ENCODE measurements at regions not wholly inside any gene's neighbourhood (a gene's known extent, or its start where the extent isn't known, plus 50 kb on each side); places are given as distances from the start of the nearest gene placed in this dataset.
"Not testable (repeated sequence)": the region's sequence is repeated elsewhere in the genome, so short reads cannot be mapped to it uniquely, and the experiment has no call there.

DNA sequence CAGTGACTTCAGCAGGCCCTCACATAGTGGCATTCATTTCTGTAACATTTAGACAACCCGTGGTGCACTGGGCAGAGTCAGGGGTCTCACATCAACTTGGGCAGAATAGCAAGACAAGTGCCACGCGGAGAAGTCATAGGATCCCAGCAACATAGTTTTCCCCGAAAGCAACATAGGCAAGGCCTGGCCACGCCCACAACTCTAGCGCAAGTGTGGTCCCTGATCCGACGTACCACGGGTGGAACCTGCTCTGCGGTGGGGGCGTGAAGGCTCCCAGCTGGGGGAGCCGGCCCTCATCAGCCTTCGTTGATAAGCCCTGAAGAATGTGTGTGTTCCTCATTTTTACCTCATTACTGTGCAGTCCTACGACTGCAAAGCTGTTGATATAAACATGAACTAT lies 261.2 kb downstream of the EIPR1 start:
- DNase-seq (ENCODE audit: low spot score in 2 of 2) (no peak), FAIRE-seq (no peak)

DNA sequence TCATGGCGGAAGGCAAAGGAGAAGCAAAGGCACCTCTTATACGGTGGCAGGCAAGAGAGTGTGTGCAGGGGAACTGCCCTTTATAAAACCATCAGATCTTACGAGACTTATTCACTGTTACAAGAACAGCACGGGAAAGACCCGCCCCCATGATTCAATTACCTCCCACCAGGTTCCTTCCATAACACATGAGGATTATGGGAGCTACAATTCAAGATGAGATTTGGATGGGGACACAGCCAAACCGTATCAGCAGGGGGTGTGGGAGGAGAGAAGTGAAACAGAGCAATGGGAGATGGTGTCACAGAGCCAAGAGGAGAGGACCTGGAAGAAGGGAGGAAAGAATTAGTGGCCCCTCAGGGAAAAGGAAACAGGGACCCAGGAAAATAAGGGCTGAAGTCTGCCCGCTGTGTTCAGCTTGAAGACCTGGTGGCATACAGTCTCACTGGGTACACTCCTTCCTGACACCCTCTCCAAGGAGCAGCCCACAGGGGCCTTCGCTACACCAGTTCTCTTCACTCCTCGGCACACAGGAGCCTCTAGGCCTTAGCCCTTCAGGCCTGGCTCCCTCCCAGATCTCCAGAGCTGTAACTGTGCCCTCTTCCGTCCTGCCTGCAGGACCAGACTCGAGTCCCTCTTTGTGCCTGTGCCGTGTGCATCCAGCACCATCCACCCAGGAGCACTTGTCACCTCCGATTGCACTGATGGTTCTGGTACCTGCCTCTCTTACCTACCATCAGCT lies 262.1 kb downstream of the EIPR1 start:
- DNase-seq (ENCODE audit: low spot score in 2 of 2) (no peak), FAIRE-seq (no peak)

DNA sequence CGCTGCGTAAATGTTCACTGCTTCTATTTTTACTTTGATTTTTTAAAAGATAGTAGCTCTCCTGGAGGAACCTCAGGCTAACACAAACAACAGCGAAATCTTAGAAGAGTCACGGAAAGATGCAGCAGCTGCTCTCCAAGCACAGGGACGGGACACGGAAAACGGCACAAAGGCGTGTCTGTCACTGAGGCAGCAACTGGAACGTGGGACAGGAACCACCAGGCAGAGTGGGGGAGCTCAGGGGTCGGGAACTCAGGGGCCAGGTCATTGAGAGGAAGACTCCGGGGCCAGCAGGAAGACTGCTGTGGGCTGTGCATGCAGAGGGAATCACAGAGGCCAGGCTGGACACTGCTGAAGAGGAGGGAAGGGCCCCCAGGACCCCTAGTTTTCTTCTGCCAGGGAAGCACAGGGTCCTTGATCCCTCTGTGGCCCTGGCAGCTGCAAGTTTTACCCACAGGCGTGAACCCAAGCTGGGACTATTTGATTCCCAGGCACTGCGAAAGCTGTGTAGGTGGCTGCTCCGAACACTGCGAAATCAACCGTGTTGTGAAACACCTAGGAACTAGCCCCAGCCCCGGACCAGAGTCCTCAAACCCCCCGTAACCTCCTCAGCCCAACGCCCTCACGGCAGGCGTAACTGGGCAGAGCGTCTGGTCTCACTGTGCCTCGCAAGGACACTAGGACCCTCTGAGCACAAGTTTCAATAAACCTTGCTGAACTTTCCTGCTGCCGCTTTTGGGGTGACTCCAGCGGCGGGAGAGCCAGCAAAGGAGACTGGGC lies 263.0 kb downstream of the EIPR1 start:
- DNase-seq (ENCODE audit: low spot score in 2 of 2) (no peak), FAIRE-seq (no peak)

DNA sequence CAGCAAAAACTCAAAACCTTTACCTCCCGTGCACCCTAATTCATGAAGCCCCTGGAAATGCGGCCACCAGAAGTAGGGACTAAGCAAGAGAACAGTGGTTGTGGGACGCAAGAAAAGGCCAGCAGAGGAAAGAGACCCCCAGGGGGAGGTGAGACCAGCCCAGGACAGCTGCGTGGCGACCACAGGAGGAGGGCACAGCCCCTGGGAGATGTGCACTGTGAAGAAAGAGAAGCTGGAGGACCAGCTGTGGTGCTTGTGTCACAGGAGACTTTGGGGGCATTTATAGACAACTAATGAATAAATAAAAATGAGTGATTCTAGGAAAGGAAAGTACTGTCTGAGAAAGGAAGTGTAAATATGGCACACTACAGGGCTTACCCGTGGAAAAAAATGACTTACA lies 263.8 kb downstream of the EIPR1 start:
- no peak for FAIRE-seq
- DNase-seq (ENCODE audit: low spot score in 2 of 2), result no peak

DNA sequence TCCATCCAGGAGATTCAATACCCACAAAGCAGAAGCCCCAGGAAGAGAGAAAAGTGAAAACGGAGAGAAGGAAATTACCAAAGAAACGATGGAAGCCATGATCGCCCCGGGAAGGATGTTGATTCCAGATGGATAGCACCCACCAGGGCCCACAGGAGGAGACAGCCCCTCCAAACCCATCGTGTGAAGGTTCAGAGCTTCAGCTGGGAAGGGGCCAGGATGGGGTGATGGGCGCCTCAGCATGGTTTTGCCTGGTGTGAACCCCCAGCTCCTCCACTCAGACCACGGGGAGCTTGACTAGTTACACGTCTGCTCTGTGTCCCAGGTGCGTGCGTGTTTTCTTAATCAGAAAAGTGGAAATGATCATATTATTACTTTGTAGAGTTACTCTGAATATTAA lies 264.5 kb downstream of the EIPR1 start:
- no peak for DNase-seq (ENCODE audit: low spot score in 2 of 2)
- FAIRE-seq, result no peak

DNA sequence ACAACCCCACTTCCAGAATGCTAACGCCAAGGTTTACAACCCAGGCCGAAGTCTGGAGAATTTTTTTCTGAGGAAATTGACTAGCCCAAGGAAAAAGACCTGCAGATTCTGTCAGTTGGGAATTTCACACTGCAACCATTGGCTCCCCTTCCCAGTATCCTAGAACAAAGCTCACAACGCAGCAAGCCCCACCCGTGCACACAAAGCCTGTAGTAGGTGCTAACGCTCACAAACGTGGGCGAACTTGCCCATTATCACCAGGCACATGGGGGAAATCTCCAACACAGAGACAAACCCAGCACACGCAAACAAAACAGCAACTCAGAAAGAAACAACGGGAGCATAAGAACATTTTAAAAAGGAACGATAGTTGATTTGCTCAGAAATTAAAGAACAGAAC lies 265.1 kb downstream of the EIPR1 start:
- DNase-seq (ENCODE audit: low spot score in 2 of 2) (no peak), FAIRE-seq (no peak)

DNA sequence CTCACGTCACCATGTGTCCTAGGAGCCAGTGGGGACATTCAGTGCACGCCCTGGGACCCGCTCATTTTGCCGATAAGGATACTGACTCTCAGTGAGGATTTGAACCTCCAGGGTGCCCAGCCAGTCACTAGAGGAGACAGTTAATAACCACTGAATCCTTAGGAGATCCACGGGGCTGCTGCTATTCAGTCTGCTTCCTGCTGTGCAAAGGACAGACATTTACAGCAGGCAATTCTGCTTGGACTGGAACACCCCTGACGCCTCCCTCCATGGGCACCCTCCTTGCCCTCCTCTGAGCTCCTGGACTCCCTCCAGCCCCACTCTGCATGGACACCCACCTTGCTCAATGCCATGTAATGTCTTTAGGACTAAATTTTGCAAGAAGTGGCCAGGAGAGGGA lies 265.5 kb downstream of the EIPR1 start:
- DNase-seq (ENCODE audit: low spot score in 2 of 2), result no peak

DNA sequence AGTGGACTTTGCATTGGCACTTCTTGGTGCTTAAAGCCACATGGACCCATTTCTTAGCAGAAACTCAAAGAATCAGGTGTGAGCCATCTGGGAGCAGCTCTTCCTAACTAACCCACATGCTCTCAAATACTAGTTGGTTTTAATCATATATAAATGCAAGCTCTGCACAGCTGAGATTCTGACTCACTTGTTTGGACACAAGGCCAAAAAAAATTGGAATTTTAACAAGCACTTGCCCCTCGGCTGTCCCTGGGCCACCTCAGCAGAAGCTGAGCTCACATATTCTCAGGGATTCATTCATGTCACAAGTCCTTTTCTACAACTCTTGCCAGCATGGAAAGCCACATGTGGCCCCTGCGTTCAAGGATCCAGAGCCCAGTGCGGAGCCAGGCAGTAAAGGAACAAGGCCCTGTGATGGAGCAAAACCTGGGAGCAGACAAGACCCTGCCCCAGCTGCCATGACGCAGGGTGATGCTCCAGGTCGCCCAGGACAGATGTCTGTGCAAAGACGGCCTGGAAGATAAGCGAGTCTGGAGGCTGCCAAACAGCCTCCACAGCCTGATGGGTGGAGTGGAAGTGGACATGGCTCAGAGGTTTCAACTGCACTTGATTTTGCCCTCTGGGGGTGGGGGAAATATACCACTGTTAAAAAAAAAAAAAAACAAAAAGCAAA lies 266.5 kb downstream of the EIPR1 start:
- FAIRE-seq (no peak), DNase-seq (ENCODE audit: low spot score in 2 of 2) (no peak)

More for the DNA sequence above, 265.5 kb downstream of the EIPR1 start:
- no peak for FAIRE-seq

DNA sequence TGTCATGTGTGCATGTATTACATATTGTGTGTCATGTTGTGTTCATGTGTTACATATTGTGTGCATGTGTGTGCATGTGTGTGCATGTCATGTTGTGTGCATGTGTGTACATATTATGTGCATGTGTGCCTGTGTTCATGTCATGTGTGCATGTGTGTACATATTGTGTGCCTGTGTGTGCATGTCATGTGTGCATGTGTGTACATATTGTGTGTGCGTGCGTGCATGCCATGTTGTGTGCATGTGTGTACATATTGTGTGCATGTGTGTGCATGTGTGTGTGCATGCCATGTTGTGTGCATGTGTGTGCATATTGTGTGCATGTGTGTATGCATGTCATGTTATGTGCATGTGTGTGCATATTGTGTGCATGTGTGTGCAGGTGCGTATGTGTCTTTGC lies 267.1 kb downstream of the EIPR1 start:
- FAIRE-seq (no peak), DNase-seq (ENCODE audit: low spot score in 2 of 2) (no peak)

DNA sequence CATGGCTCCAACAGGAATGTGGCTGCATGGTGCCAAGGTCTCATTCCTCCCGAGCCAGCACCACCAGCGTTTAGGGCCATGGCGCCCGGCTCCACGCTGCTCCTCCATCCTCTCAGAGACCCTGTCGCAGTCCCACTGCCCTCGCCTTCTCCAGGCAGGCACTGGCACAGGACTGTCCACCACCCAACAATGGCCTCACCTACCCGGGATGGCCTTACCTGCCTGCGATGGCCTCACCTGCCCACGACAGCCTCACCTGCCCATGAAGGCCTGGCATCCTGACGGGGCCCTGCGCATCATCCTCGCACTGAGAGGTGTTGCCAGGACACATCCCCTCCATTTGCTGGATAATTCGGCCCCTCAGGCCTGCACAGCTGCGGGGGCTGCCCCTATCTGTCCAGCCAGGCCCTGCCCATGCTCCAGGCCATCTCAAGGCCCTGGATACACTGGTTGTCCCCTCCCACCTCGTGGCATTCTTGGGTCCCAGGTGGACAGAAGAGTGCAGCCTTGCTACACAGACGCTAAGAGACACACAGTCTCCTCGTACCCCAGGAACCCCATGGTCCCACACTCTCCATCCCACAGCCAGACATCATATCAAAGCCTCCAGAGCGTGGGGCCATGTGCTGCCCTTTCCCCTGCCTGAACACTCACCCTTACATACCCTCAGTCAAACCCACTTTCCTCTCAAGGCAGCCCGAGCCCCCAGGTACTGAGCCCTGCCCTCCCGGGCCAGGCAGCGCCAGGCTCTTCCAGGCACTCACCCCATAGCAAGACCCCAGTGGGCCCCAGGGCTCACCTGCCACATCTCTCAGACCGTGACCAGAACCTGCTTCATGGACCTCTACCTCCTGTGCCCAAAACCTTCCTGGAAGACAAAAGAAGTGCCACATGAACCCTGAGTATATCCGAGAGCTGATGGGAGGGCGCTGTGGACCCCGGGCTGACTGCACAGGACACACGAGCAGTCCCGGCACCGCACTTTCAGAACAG lies 268.6 kb downstream of the EIPR1 start:
- DNase-seq (ENCODE audit: low spot score in 2 of 2), result no peak
- FAIRE-seq, result no peak

DNA sequence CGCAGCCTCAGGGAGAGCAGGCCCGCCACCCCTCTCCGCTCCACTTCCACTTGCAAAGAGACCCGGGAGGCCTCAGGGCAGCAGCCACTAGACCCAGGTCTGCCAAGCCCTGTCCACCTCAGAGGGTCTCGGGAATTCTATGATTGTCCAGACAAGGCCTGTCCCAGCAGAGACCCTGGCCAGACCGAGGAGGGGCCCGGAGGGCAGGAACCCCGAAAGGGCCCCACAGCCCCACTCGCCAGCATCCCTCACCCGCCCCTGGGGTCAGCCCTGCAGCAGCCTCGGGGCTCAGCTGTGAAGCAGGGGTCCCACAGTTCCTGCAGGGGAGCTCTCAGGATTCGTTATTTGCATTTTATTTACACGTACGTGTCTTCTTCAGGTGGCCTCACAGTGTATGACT lies 269.5 kb downstream of the EIPR1 start:
- DNase-seq (ENCODE audit: low spot score in 2 of 2) (no peak), FAIRE-seq (no peak)

DNA sequence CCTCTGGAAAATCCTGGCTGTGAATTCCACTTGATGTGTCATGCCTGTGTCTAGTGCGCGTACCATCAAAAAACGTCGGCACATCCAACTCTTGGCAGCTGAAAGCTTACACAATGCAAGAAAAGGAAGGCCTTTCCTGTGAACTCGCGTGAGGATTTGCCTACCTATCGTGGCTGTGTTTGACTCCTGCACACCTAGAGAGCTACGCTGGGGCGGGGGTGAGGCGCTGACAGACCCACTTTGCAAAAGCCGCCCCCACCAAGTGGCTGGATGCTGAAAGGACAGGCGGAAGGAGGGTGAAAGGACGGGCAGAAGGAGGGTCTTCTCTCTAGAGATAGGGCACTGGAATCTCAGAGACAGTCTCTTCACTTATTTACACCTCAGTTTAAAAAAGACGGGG lies 270.1 kb downstream of the EIPR1 start:
- no peak for DNase-seq (ENCODE audit: low spot score in 2 of 2)
- no peak for FAIRE-seq

DNA sequence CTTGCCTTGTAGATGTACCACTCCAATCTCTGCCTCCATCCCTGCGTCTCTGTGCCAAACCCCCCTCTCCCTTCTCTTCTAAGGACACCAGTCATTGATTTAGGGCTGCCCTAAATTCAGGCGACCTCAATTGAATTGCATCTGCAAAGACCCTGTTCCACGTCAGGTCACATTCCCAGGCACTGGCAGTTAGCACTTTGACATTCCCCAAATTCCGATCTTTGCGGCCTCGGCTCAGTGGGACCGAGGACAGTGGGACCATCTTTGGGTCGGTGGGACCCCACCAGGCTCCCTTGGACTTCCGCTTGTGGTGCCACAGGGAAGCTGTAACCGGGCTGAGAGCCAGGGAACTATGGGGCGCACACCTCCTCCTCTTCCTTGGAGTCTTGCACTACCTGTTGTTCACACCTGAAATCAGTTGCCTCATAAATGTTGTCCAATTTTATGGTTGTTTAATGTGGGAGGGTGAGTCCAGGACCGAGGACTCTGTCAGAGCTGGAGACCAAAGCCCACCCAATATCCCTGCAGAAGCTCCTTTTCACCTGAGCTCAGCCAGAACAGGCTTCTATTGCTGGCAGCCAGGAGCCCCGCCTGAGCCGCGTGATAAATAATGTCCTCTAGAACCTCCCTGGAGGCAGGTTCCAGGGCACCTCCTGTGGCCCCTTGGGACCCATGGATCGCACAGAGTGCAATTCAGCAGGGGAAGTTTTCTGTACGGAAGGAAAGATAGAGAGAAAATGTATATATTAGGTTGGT lies 271.6 kb downstream of the EIPR1 start:
- no peak for DNase-seq (ENCODE audit: low spot score in 2 of 2)
- no peak for FAIRE-seq

DNA sequence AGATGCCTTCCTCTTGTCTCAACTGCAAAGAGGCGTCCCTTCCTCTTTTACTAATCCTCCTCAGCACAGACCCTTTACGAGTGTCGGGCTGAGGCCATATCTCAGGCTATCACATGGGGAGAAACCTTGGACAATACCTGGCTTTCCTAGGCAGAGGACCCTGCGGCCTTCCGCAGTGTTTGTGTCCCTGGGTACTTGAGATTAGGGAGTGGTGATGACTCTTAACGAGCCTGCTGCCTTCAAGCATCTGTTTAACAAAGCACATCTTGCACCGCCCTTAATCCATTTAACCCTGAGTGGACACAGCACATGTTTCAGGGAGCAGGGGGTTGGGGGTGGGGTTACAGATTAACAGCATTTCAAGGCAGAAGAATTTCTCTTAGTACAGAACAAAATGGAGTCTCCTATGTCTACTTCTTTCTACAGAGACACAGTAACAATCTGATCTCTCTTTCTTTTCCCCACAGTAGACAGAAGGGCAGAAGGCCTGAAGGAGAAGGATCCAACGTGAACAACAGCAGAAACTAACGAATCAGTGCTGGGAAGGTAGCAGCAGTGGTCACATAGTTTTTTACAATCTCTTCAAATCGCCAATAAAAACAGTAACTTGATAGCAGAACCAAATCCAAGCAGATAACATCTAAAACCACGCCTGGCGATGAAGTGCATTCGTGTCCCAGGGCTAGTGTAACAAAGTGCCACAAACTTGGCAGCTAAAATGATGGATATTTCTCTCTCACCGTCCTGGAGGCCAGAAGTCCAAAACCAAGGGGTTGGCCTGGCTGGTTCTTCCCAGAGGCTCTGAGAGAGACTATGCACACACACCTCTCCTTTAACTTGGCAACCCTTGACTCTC lies 272.4 kb downstream of the EIPR1 start:
- not testable (repeated sequence) for FAIRE-seq; DNase-seq (ENCODE audit: low spot score in 2 of 2)

DNA sequence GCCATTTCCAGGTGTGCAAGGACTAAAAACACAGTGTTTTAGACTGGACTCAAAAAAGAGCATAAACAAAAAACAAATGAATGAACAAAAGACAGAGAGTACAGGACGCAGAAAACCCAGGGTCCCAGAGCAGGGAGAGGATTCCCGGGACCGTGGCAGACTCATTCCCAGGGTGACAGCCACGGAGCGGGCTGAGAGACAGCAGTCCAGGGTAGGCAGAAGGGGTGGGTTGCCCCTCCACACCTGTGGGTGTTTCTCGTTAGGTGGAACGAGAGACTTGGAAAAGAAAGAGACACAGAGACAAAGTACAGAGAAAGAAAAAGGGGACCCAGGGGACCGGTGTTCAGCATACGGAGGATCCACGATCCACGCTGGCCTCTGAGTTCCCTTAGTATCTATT lies 273.4 kb downstream of the EIPR1 start:
- FAIRE-seq (no peak), DNase-seq (ENCODE audit: low spot score in 2 of 2) (no peak)

DNA sequence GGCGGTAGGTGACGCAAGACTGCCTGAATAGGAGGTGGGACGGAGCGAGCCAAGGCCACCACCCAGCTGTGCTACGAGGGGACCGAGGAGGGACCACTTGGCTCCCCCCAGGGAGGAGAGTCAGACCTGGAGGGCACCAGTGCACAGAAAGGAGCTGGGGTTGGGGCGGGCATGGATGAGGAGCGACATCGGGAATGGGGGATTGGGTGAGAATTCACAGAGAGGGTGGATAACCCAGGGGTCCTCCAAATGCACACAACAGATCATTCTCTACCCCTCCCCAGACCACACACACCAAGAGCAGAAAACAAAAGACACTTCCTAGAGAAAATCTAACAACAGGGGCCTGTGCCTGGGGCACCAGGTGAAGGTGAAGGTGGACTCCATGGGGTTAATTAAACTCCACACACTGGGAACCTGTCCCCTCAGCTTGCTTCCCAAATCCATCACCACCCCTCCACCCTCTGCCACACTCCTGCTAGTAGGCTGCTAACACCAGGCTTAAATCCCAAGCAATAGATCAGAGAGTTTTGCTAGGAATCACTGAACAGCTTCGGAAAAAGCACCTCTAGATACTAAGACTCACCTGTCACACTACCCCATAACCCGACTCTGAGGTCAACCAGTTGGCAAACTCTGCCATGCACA lies 274.6 kb downstream of the EIPR1 start:
- FAIRE-seq (no peak), DNase-seq (ENCODE audit: low spot score in 2 of 2) (no peak)

DNA sequence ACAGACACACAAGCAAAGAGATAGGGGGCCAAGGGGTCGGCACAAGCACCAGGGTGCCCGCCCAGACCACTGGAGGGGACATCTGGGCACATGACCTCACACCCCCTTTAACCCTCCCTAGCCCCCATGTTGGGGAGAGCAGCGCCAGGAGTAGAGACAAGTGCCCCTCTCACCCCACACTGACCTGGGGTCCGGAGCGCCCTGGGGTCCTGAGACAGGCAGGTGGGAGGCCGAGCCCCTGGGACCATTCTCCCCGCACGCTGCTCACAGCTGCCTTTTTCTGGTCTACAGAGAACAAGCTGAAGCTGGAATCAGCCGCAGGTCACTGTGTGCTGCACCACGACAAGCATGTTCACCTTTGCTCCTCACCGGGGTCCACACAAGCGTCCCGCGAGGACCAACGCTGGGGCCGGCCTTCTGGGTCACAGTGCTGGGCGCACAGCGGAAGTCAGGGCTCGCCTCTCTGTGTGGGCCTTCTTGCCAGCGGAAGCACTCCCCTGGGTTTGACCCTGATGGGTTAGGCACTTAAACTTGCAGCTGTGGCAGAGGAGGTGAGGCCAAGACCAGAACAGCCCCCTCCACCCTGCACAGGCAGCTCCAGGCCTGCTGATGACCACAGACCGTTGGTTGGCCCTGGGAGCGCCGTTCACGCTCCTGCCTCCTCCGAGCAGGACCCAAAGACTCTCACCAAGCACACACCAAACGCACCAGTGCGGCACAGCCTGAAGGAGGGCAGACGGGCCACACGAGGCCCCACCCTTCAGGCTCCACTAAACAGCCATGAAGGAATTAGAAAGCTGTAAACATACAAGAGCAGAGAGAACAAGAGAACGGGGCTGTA lies 275.3 kb downstream of the EIPR1 start:
- no peak for FAIRE-seq
- DNase-seq (ENCODE audit: low spot score in 2 of 2), result no peak
